AG04449 (cell line): ENCODE measurements at regions not wholly inside any gene's neighbourhood (a gene's known extent, or its start where the extent isn't known, plus 50 kb on each side); places are given as distances from the start of the nearest gene placed in this dataset.

Source experiments
- CTCF ChIA-PET: fragments of 350-600 bp; formaldehyde crosslinking; extraction: SDS; loops from one replicate; lab custom pipeline; 2021; ENCODE audit warnings: antibody characterized with exemption; lab: Yijun Ruan, JAX
- POLR2A ChIA-PET: fragments of 400-600, 350-600 bp; formaldehyde crosslinking; extraction: SDS; loops from one replicate; lab custom pipeline; 2020; ENCODE audit warnings: antibody characterized with exemption, inconsistent platforms; lab: Yijun Ruan, JAX
- DNase-seq: peaks from one replicate; pipeline ENCODE4 v3.0.0-alpha.2; 2010; ENCODE audit warnings: low read depth, low spot score
- H3K4me3 ChIP-seq: 2 replicates; pipeline ENCODE4 v1.5.1; 2011; ENCODE audit warnings: low read depth, mild to moderate bottlenecking, control low read depth, low read length
- CTCF ChIP-seq: IDR thresholded peaks from one replicate; pipeline ENCODE4 v1.5.1; 2011; ENCODE audit warnings: mild to moderate bottlenecking, moderate library complexity, low read length, control low read depth, inconsistent platforms; ENCODE audit not compliant: insufficient read depth; ENCODE audit errors: missing control alignments

GRCh38 chr11:127098684-127099083, 98.1 kb upstream of the KIRREL3 start:
- no peak for DNase-seq
- CTCF ChIA-PET, result no interaction called here
- H3K4me3 ChIP-seq, result no peak overlapping the region
- no peak for TF ChIP-seq CTCF
- POLR2A ChIA-PET, result no interaction called here

GRCh38 chr11:127080735-127081134, 80.2 kb upstream of the KIRREL3 start:
- TF ChIP-seq CTCF, result no peak
- CTCF ChIA-PET, result interaction anchor here (1.1 kb wide), 1 partner anchor 13 kb away, joined by 3 read pairs; no protein-coding TSS in a partner anchor
- POLR2A ChIA-PET, result no interaction called here
- H3K4me3 ChIP-seq, result no peak overlapping the region
- DNase-seq, result no peak

- no peak for TF ChIP-seq CTCF
- ChIA-PET POLR2A (no interaction called here), CTCF (interaction anchor here (1.8 to 4.9 kb wide), 4 partner anchors 9 to 634 kb away, joined by 5 to 34 read pairs (median 14); no protein-coding TSS in a partner anchor)
- H3K4me3 ChIP-seq, result no peak overlapping the region
- no peak for DNase-seq
Observed at GRCh38 chr11:127075758-127076157, 75.2 kb upstream of the KIRREL3 start.

GRCh38 chr11:127074151-127074761, 73.7 kb upstream of the KIRREL3 start:
- CTCF ChIA-PET, result interaction anchor here (1.0 to 4.9 kb wide), 16 partner anchors 10 to 632 kb away, joined by 3 to 34 read pairs (median 6); partner anchors contain the start of gene KIRREL3
- H3K4me3 ChIP-seq, result no peak overlapping the region
- peak; percentile 73 for TF ChIP-seq CTCF
- POLR2A ChIA-PET, result no interaction called here
- peak; percentile 29 for DNase-seq

GRCh38 chr11:127073621-127074020, 73.1 kb upstream of the KIRREL3 start:
- CTCF ChIA-PET, result interaction anchor here (1.2 to 4.9 kb wide), 11 partner anchors 10 to 632 kb away, joined by 3 to 34 read pairs (median 9); partner anchors contain the start of gene KIRREL3
- DNase-seq, result no peak
- POLR2A ChIA-PET, result no interaction called here
- no peak overlapping the region for H3K4me3 ChIP-seq
- no peak for TF ChIP-seq CTCF

- no peak for DNase-seq
- H3K4me3 ChIP-seq, result no peak overlapping the region
- no peak for TF ChIP-seq CTCF
- ChIA-PET POLR2A (no interaction called here), CTCF (interaction anchor here (0.8 to 4.9 kb wide), 7 partner anchors 8 to 591 kb away, joined by 3 to 34 read pairs (median 6); no protein-coding TSS in a partner anchor)
Observed at GRCh38 chr11:127071606-127072005, 71.0 kb upstream of the KIRREL3 start.
